DND-41 (cell line): ENCODE measurements at regions not wholly inside any gene's neighbourhood (a gene's known extent, or its start where the extent isn't known, plus 50 kb on each side); places are given as distances from the start of the nearest gene placed in this dataset.

Experiments used
- CTCF ChIP-seq: IDR thresholded peaks from 2 replicates; pipeline ENCODE4 v1.5.1; 2012; ENCODE audit warnings: borderline replicate concordance, low read length, moderate library complexity, mild to moderate bottlenecking; ENCODE audit not compliant: poor library complexity, severe bottlenecking; ENCODE audit errors: extremely low read depth
- EZH2 ChIP-seq: IDR thresholded peaks from 3 replicates; pipeline ENCODE4 v1.6.1; 2012; ENCODE audit warnings: borderline replicate concordance, low read depth, mild to moderate bottlenecking, moderate library complexity, low read length, inconsistent platforms; ENCODE audit not compliant: severe bottlenecking

DNA sequence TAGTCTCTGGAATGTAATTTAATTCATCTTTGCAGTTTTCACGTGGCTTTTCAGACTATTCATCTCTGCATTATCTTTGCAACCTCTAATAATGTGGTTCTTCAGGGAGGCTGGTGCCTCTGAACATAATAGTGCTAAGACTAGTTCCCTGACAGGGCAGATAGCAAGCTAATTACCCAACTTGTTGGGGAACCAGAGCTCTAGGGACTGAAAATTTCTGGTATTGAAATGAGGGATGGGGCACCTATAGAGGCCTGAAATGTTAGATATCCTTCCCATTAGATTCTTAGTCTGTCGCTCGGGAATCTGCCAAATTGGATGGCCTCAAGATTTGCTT, 693.6 kb upstream of the MAP3K7 start:
- TF ChIP-seq CTCF (no peak), EZH2 (no peak)
